Endothelial cell (in vitro differentiated cells): ENCODE measurements at regions not wholly inside any gene's neighbourhood (a gene's known extent, or its start where the extent isn't known, plus 50 kb on each side); places are given as distances from the start of the nearest gene placed in this dataset.

Source experiments
- DNase-seq: peaks from one replicate; pipeline ENCODE4 v3.0.0; 2021; ENCODE audit warnings: low spot score
- H3K27ac Mint-ChIP-seq: one replicate; pipeline ENCODE4 v1.8.0; 2021; ENCODE audit warnings: mixed read lengths, inconsistent platforms; ENCODE audit not compliant: unreplicated experiment
- H3K27me3 Mint-ChIP-seq: one replicate; pipeline ENCODE4 v1.8.0; 2021; ENCODE audit warnings: mild to moderate bottlenecking, moderate library complexity, mixed read lengths, inconsistent platforms; ENCODE audit not compliant: unreplicated experiment
- H3K36me3 Mint-ChIP-seq: one replicate; pipeline ENCODE4 v1.8.0; 2021; ENCODE audit warnings: mild to moderate bottlenecking, low read depth, mixed read lengths, inconsistent platforms; ENCODE audit not compliant: unreplicated experiment
- H3K4me1 Mint-ChIP-seq: one replicate; pipeline ENCODE4 v1.8.0; 2021; ENCODE audit warnings: mild to moderate bottlenecking, mixed read lengths, inconsistent platforms; ENCODE audit not compliant: unreplicated experiment
- H3K4me3 Mint-ChIP-seq: one replicate; pipeline ENCODE4 v1.8.0; 2021; ENCODE audit warnings: mild to moderate bottlenecking, mixed read lengths, inconsistent platforms; ENCODE audit not compliant: unreplicated experiment
- H3K9me3 Mint-ChIP-seq: one replicate; pipeline ENCODE4 v1.8.0; 2021; ENCODE audit warnings: mixed read lengths, inconsistent platforms; ENCODE audit not compliant: unreplicated experiment
- CTCF ChIP-seq: fragments of 200-600 bp; sonication (generic); IDR thresholded peaks from one replicate; pipeline ENCODE4 v1.5.0; 2021; ENCODE audit warnings: antibody characterized with exemption; ENCODE audit not compliant: unreplicated experiment

GRCh38 chr4:171017593-171017992 is 795.6 kb upstream of the GALNTL6 start:
- Mint-ChIP-seq H3K36me3 (no peaks in the 10 kb centered on the region), H3K27me3 (no peaks in the 10 kb centered on the region), H3K4me1 (no peaks in the 10 kb centered on the region), H3K4me3 (no peak overlapping the region), H3K27ac (no peak overlapping the region), H3K9me3 (no peaks in the 10 kb centered on the region)
- TF ChIP-seq CTCF: no peak
- no peak for DNase-seq

- TF ChIP-seq CTCF: no peak
- H3K27me3 Mint-ChIP-seq: no peaks in the 10 kb centered on the region
- no peak for DNase-seq
- H3K4me3 Mint-ChIP-seq: no peak overlapping the region
- no peaks in the 10 kb centered on the region for H3K4me1 Mint-ChIP-seq
- no peak overlapping the region for H3K27ac Mint-ChIP-seq
- H3K9me3 Mint-ChIP-seq: no peaks in the 10 kb centered on the region
- no peaks in the 10 kb centered on the region for H3K36me3 Mint-ChIP-seq
Measured at GRCh38 chr4:171016145-171016544, 797.1 kb upstream of the GALNTL6 start.

GRCh38 chr4:171015441-171015840 is 797.8 kb upstream of the GALNTL6 start:
- no peaks in the 10 kb centered on the region for H3K4me1 Mint-ChIP-seq
- no peak for DNase-seq
- no peaks in the 10 kb centered on the region for H3K27me3 Mint-ChIP-seq
- no peak overlapping the region for H3K27ac Mint-ChIP-seq
- TF ChIP-seq CTCF: no peak
- no peaks in the 10 kb centered on the region for H3K9me3 Mint-ChIP-seq
- H3K36me3 Mint-ChIP-seq: no peaks in the 10 kb centered on the region
- H3K4me3 Mint-ChIP-seq: no peak overlapping the region

- no peak for TF ChIP-seq CTCF
- H3K27ac Mint-ChIP-seq: no peak overlapping the region
- H3K4me3 Mint-ChIP-seq: no peak overlapping the region
- no peaks in the 10 kb centered on the region for H3K4me1 Mint-ChIP-seq
- no peak for DNase-seq
- no peaks in the 10 kb centered on the region for H3K27me3 Mint-ChIP-seq
- H3K36me3 Mint-ChIP-seq: no peaks in the 10 kb centered on the region
- no peaks in the 10 kb centered on the region for H3K9me3 Mint-ChIP-seq
Measured at GRCh38 chr4:171007618-171008390, 805.4 kb upstream of the GALNTL6 start.

GRCh38 chr4:171002246-171002645 is 811.0 kb upstream of the GALNTL6 start:
- H3K27me3 Mint-ChIP-seq: no peaks in the 10 kb centered on the region
- H3K4me1 Mint-ChIP-seq: no peaks in the 10 kb centered on the region
- no peaks in the 10 kb centered on the region for H3K9me3 Mint-ChIP-seq
- no peak overlapping the region for H3K27ac Mint-ChIP-seq
- no peak for DNase-seq
- no peaks in the 10 kb centered on the region for H3K36me3 Mint-ChIP-seq
- TF ChIP-seq CTCF: no peak
- H3K4me3 Mint-ChIP-seq: no peak overlapping the region
